HG03135 (cell line): ENCODE measurements at regions not wholly inside any gene's neighbourhood (a gene's known extent, or its start where the extent isn't known, plus 50 kb on each side); places are given as distances from the start of the nearest gene placed in this dataset.
"Not testable (repeated sequence)": the region's sequence is repeated elsewhere in the genome, so short reads cannot be mapped to it uniquely, and the experiment has no call there.

Experiments used
- ATAC-seq: cut with Tn5 transposase; IDR thresholded peaks from one replicate; pipeline ENCODE4 v1.9.1; 2021; ENCODE audit warnings: mild to moderate bottlenecking, moderate library complexity; ENCODE audit not compliant: unreplicated experiment

DNA sequence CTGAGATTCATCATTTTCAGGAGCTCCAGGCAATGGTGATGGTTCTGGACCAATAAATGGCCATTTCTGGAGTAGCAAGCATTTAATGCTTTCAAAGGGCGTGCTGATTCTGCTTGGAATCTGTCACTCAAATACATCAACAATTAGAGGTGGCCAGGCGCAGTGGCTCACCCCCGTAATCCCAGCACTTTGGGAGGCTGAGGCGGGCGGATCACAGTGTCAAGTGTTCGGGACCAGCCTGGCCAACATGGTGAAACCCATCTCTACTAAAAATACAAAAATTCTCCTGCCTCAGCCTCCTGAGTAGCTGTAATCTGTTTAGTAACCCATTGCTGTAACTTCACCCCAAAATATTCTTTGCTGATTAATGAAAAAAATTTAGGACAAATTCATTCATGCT is 1574.2 kb downstream of the EFNB2 start:
- ATAC-seq = no peak

DNA sequence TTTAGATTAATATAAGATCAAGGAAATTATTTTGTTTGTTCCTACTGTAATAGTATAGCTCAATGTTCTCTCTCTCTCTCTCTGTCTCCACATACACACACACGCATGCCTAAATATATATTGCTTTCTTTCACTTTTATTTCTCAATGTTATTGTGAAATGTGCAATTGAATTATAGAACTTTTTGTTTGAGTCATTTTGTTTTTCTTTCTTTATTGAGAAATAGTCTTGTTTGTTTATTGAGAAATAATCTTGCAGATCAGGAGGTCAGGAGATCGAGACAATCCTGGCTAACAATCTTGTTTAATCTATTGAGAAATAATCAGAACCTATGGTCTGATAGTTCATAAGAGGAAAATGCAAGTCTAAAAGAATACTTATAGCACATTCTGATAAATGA is 1581.3 kb downstream of the EFNB2 start:
- ATAC-seq = no peak

GRCh38 chr13:104953588-104953987 is 1581.9 kb downstream of the EFNB2 start:
- ATAC-seq = no peak

- no peak for ATAC-seq
These were observed 1585.4 kb downstream of the EFNB2 start for GRCh38 chr13:104949840-104950740.

GRCh38 chr13:104944176-104944575 is 1591.3 kb downstream of the EFNB2 start:
- ATAC-seq = no peak

DNA sequence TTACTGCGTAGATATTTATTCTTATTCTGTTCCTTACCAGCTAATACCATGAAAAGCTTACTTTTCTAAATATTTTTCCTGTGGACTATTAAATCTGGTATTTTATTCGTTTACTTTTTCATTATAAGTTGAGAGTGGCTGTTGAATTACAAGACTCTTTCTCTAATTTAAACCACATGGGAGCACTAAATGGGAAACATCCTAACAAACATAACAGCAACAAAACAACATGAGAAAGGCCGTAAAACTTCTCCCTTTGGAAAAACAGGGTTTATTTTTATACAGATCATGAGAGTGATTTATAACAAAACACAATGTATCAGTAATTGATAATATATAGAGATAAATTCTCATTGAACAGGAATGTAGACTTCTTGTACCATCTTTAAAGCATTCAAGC is 1592.1 kb downstream of the EFNB2 start:
- no peak for ATAC-seq

DNA sequence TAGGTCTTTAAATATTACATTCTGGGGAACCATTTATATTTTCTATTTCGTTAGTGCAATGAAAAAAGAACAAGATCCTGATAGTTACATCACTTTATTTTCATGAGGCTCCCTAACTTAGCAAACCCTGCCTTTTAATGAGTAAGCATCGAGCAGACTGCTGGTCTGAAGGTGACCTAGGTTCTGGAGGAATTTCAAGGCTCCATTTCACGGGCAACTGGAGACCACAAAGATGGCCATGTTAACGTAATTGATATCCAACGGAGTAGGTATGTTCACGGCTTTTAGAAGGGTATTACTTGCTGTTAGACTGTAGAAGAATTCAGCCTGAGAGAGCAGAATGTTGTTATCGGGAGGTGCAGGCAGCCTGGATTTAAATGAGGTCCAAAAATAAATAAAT is 1597.6 kb downstream of the EFNB2 start:
- no peak for ATAC-seq

DNA sequence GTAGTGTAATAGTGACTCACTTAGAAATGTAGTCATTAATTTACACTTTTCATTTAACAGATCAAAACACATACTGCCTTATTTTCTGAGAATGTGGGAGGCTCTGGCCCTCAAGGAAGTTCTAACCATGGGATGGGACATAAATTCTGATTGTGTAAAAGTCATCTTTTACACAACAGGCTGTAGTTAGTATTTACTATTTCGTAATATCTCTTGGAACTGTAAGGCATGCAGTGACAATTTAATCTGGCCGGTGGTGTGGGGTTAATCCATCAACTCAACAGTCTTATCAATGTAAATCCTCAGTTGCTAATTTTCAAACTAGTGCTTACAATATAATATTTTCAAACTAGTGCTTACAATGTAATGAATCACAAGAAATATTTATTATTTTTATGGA is 1599.2 kb downstream of the EFNB2 start:
- ATAC-seq = no peak

DNA sequence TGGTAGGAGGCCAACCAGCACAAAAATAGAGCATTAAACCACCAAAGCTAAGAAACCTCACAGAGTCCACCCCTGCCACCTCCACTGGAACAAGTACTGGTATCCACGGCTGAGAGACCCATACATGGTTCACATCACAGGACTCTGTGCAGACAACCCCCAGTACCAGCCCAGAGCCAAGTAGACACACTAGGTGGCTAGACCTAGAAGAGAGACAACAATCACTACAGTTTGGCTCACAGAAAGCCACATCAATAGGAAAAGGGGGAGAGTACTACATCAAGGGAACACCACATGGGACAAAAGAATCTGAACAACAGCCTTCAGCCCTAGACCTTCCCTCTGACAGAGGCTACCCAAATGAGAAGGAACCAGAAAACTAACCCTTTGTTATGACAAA is 1614.9 kb downstream of the EFNB2 start:
- ATAC-seq = not testable (repeated sequence)

GRCh38 chr13:104920091-104920490 is 1615.4 kb downstream of the EFNB2 start:
- ATAC-seq = no peak

DNA sequence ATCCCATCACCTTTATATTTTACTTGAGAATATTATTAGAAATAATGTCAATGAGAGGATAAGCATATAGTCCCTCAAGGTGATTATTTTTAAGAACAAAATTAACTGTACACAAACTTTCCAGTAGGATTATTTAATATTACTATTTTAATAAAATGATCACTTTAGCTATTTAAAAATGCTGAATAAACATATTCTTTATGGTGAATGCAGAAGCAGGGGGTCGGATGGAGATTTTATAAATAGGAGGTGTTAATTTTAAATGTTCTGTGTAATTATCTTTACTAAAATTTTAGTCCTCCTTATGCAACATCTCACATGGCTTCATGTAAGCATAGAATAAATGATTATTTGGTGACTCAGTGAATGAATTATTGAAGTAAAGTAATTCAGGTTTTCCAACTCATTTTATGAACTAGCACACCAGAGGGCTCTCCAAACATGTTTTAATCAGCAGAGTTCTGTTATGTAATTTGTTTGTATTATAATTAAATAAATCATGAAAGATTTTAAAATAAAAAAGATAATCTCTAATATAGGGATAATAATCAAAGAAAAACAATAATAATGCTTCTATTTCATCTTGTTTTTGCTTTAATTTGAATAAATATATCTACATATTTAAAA is 1635.2 kb downstream of the EFNB2 start:
- ATAC-seq = no peak

GRCh38 chr13:104898484-104898883 is 1637.0 kb downstream of the EFNB2 start:
- no peak for ATAC-seq

DNA sequence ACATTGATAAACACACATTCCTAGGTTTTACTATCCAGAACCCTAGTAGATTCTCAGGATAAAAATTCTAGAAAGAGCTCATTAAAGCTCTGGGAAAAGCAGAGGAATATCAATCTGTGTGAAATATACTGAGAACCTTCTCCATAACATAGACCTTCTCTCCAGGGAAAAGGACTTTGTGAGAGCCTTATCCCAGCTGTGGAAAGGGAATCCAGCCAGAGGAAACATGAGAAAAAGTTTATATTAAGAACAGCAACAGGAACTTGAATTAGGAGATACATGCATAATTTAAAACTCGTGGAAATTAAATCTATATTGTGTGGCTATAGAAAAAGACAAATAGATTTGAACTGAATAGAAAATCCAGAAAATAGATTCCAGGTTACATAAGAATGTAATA is 1639.9 kb downstream of the EFNB2 start:
- no peak for ATAC-seq

- no peak for ATAC-seq
These were observed 1660.3 kb downstream of the EFNB2 start for GRCh38 chr13:104875038-104875754.

- no peak for ATAC-seq
These were observed 1663.3 kb downstream of the EFNB2 start for GRCh38 chr13:104872153-104872552.

- ATAC-seq = no peak
These were observed 1664.0 kb downstream of the EFNB2 start for GRCh38 chr13:104871456-104871855.

GRCh38 chr13:104869501-104869900 is 1666.0 kb downstream of the EFNB2 start:
- ATAC-seq = no peak

- no peak for ATAC-seq
These were observed 1666.7 kb downstream of the EFNB2 start for GRCh38 chr13:104868806-104869205.

GRCh38 chr13:104855581-104855980 is 1679.9 kb downstream of the EFNB2 start:
- no peak for ATAC-seq

DNA sequence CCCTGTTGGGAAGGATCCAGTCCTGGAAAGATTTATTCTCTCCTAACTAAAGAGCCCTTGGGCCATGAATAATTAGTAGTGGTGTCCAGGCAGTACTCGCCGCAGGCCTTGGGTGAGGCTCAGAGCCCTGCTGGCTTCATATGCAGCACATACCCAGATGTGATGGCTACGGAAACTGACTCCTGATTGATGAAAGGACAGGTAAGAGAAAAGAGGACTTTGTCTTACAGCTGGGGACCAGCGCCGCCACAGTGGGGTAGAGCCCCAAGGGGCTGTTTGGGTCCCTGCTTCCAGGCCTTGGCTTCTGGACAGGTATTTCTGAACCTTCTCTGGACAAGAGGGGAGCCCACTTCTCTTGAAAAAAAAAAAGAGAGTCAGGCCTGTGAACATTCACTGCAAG is 1680.8 kb downstream of the EFNB2 start:
- no peak for ATAC-seq

GRCh38 chr13:104854007-104854406 is 1681.5 kb downstream of the EFNB2 start:
- ATAC-seq = no peak

GRCh38 chr13:104847922-104848321 is 1687.5 kb downstream of the EFNB2 start:
- ATAC-seq = no peak
